DND-41 (cell line): ENCODE measurements at regions not wholly inside any gene's neighbourhood (a gene's known extent, or its start where the extent isn't known, plus 50 kb on each side); places are given as distances from the start of the nearest gene placed in this dataset.

Source experiments
- ATAC-seq: fragments of 200-7000 bp; cut with Tn5 transposase; 3 replicates; pipeline ENCODE4 v1.9.1; 2021; ENCODE audit warnings: low read depth; ENCODE audit not compliant: insufficient read depth
- DNase-seq: peaks from one replicate; pipeline ENCODE4 v3.0.0-alpha.2; 2020
- H2AFZ ChIP-seq: 2 replicates; pipeline ENCODE4 v1.6.0; 2012; ENCODE audit warnings: low read depth, low read length
- H3K27ac ChIP-seq: 2 replicates; pipeline ENCODE4 v1.5.1; 2012; ENCODE audit warnings: low read length, inconsistent platforms
- H3K27me3 ChIP-seq: fragments of 200-600 bp; sonication (generic); 2 replicates; pipeline ENCODE4 v1.6.0; 2012; ENCODE audit warnings: low read length, mild to moderate bottlenecking, inconsistent platforms; ENCODE audit not compliant: insufficient read depth, poor library complexity
- H3K36me3 ChIP-seq: 2 replicates; pipeline ENCODE4 v1.5.1; 2012; ENCODE audit warnings: low read length, inconsistent platforms; ENCODE audit not compliant: insufficient read depth
- H3K4me1 ChIP-seq: 2 replicates; pipeline ENCODE4 v1.5.1; 2012; ENCODE audit warnings: mild to moderate bottlenecking, low read length; ENCODE audit not compliant: insufficient read depth
- H3K4me2 ChIP-seq: 2 replicates; pipeline ENCODE4 v1.6.0; 2012; ENCODE audit warnings: mild to moderate bottlenecking, moderate library complexity, low read length, inconsistent platforms; ENCODE audit not compliant: insufficient read depth
- H3K4me3 ChIP-seq, 2 experiments: fragments of 200-600 bp in 1 of 2; shearing (Covaris generic) in 1 of 2; 2 replicates each; pipeline ENCODE4 v1.5.1; 2012 to 2016; ENCODE audit warnings: inconsistent platforms in 2 of 2, low read length in 2 of 2, mild to moderate bottlenecking in 2 of 2, low read depth in 1 of 2, moderate library complexity in 1 of 2
- H3K79me2 ChIP-seq: 2 replicates; pipeline ENCODE4 v1.6.0; 2012; ENCODE audit warnings: low read length, inconsistent platforms; ENCODE audit not compliant: insufficient read depth
- H3K9ac ChIP-seq: 2 replicates; pipeline ENCODE4 v1.6.0; 2012; ENCODE audit warnings: low read depth, mild to moderate bottlenecking, inconsistent platforms, low read length, moderate library complexity
- H3K9me3 ChIP-seq: 2 replicates; pipeline ENCODE4 v1.5.1; 2012; ENCODE audit warnings: low read length, moderate library complexity, mild to moderate bottlenecking, inconsistent platforms; ENCODE audit not compliant: insufficient read depth, severe bottlenecking
- H4K20me1 ChIP-seq: 2 replicates; pipeline ENCODE4 v1.6.0; 2012; ENCODE audit warnings: low read length; ENCODE audit not compliant: insufficient read depth
- CTCF ChIP-seq: IDR thresholded peaks from 2 replicates; pipeline ENCODE4 v1.5.1; 2012; ENCODE audit warnings: borderline replicate concordance, low read length, moderate library complexity, mild to moderate bottlenecking; ENCODE audit not compliant: poor library complexity, severe bottlenecking; ENCODE audit errors: extremely low read depth
- EZH2 ChIP-seq: IDR thresholded peaks from 3 replicates; pipeline ENCODE4 v1.6.1; 2012; ENCODE audit warnings: borderline replicate concordance, low read depth, mild to moderate bottlenecking, moderate library complexity, low read length, inconsistent platforms; ENCODE audit not compliant: severe bottlenecking

GRCh38 chr2:237262838-237263771 lies 150.9 kb downstream of the COL6A3 start:
- H3K27me3 ChIP-seq, result peaks cover 14% of the 10 kb centered on the region
- H3K27ac ChIP-seq, result no peak overlapping the region
- TF ChIP-seq CTCF, result no peak
- TF ChIP-seq EZH2, result no peak
- no peak overlapping the region for H3K4me3 ChIP-seq
- H3K9me3 ChIP-seq, result no peaks in the 10 kb centered on the region
- H3K36me3 ChIP-seq, result no peaks in the 10 kb centered on the region
- H4K20me1 ChIP-seq, result no peaks in the 10 kb centered on the region
- no peak overlapping the region for H2AFZ ChIP-seq
- no peak for DNase-seq
- no peaks in the 10 kb centered on the region for H3K79me2 ChIP-seq
- H3K9ac ChIP-seq, result no peak overlapping the region
- ATAC-seq, result no peak
- no peaks in the 10 kb centered on the region for H3K4me1 ChIP-seq
- H3K4me2 ChIP-seq, result no peak overlapping the region

- DNase-seq, result no peak
- H3K27me3 ChIP-seq, result peaks cover 12% of the 10 kb centered on the region
- H2AFZ ChIP-seq, result no peak overlapping the region
- H3K9me3 ChIP-seq, result no peaks in the 10 kb centered on the region
- H3K4me1 ChIP-seq, result no peaks in the 10 kb centered on the region
- no peak overlapping the region for H3K4me3 ChIP-seq
- no peaks in the 10 kb centered on the region for H3K79me2 ChIP-seq
- no peak overlapping the region for H3K9ac ChIP-seq
- no peak overlapping the region for H3K27ac ChIP-seq
- no peaks in the 10 kb centered on the region for H3K36me3 ChIP-seq
- TF ChIP-seq EZH2, result no peak
- no peak for TF ChIP-seq CTCF
- H3K4me2 ChIP-seq, result no peak overlapping the region
- ATAC-seq, result no peak
- H4K20me1 ChIP-seq, result no peaks in the 10 kb centered on the region
Observed at GRCh38 chr2:237264480-237265219, 149.3 kb downstream of the COL6A3 start.

- peaks cover 14% of the 10 kb centered on the region for H3K27me3 ChIP-seq
- ATAC-seq (no peak), DNase-seq (no peak)
- H2AFZ ChIP-seq, result no peak overlapping the region
- H4K20me1 ChIP-seq, result no peaks in the 10 kb centered on the region
- no peaks in the 10 kb centered on the region for H3K4me1 ChIP-seq
- H3K4me2 ChIP-seq, result no peak overlapping the region
- H3K36me3 ChIP-seq, result no peaks in the 10 kb centered on the region
- H3K9me3 ChIP-seq, result no peaks in the 10 kb centered on the region
- H3K9ac ChIP-seq, result no peak overlapping the region
- H3K79me2 ChIP-seq, result no peaks in the 10 kb centered on the region
- no peak overlapping the region for H3K27ac ChIP-seq
- TF ChIP-seq EZH2 (no peak), CTCF (no peak)
- no peak overlapping the region for H3K4me3 ChIP-seq
Observed at GRCh38 chr2:237268004-237268708, 145.8 kb downstream of the COL6A3 start.
